ENCODE measurements at regions not wholly inside any gene's neighbourhood (a gene's known extent, or its start where the extent isn't known, plus 50 kb on each side); places are given as distances from the start of the nearest gene placed in this dataset.

- no peaks in the 10 kb centered on the region for H3K36me3 ChIP-seq
- TF ChIP-seq CTCF (IDR thresholded peaks at IDR 0.05; ENCODE audit: borderline replicate concordance): no peak
- intact Hi-C loops (cut with micrococcal nuclease): no loop called here
- H3K27ac ChIP-seq (replicated peaks): no peak overlapping the region
- peaks cover 10% of the 10 kb centered on the region for H3K27me3 ChIP-seq (ENCODE audit: low read depth)
- H3K4me3 ChIP-seq: no peak overlapping the region
- H3K4me1 ChIP-seq: no peaks in the 10 kb centered on the region
- DNase-seq: no peak
- no peaks in the 10 kb centered on the region for H3K9me3 ChIP-seq (replicated peaks)
These were observed 51.8 kb upstream of the CCDC54 start for GRCh38 chr3:107325446-107325845.
